Omental fat pad (tissue), 3 donors: ENCODE measurements at regions not wholly inside any gene's neighbourhood (a gene's known extent, or its start where the extent isn't known, plus 50 kb on each side); places are given as distances from the start of the nearest gene placed in this dataset.

Experiments used
- ATAC-seq: fragments of 150-250 bp; one replicate; pipeline ENCODE4 v1.9.1; 2016; ENCODE audit warnings: mild to moderate bottlenecking, moderate library complexity; ENCODE audit not compliant: low FRiP score
- DNase-seq: peaks from one replicate; pipeline ENCODE4 v3.0.0-alpha.2; 2019; ENCODE audit warnings: low spot score
- CTCF ChIP-seq, 3 donors: fragments of 450-650 bp; IDR thresholded peaks; one replicate each; pipeline ENCODE4 v1.5.1; 2016 to 2017; ENCODE audit warnings: antibody characterized with exemption in 3 of 3, mild to moderate bottlenecking in 3 of 3, moderate library complexity in 2 of 3

DNA sequence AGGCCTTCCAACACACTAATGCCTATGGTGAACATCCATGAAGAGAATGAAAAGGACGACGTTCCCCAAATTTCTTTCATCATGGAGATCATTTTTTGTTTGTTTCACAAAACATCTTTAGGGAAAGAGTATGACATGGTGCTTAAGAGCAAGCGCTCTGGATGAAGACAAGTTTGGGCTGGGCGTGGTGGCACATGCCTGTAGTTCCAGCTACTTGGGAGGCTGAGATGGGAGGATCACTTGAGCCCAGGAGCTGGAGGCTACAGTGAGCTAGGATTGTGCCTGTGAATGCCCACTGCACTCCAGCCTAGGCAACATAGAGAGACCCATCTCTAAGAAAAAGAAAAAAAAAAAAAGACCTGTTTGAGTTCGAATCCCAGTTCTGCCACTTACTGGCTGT, 253.1 kb downstream of the PTPRU start:
- no peak for TF ChIP-seq CTCF (IDR thresholded peaks at IDR 0.05)
- DNase-seq (no peak), ATAC-seq (no peak)

DNA sequence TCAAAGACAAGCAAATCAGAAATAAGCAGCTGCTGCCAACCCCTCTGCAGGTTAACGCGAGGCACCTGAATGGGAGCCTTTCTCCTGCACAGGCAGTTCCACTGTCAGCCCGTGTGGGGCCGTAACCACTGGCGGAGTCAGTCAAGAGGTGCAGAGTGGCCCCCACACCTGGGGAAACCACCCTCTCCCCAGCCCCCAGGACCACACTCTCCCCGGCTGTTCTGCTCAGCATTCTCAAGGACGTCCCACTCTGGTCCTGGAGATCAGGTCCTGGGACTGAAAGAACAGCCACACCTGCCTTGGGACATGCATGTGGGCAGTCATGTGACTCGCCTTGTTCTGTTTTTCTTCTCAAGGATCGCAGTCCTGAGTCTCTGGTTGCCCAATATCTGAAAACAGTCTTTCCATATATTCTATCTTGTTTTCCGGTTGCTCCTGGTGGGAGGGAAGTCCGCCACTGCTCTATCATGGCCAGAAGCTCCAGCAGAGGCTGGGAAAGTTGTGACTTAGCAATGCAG, 252.5 kb downstream of the PTPRU start:
- ATAC-seq, result no peak
- no peak for DNase-seq

GRCh38 chr1:29488086-29488793, 251.9 kb downstream of the PTPRU start:
- ATAC-seq (no peak), DNase-seq (no peak)
- no peak for TF ChIP-seq CTCF (IDR thresholded peaks at IDR 0.05)

More for the DNA sequence above, 252.5 kb downstream of the PTPRU start:
- no peak for TF ChIP-seq CTCF (IDR thresholded peaks at IDR 0.05)

DNA sequence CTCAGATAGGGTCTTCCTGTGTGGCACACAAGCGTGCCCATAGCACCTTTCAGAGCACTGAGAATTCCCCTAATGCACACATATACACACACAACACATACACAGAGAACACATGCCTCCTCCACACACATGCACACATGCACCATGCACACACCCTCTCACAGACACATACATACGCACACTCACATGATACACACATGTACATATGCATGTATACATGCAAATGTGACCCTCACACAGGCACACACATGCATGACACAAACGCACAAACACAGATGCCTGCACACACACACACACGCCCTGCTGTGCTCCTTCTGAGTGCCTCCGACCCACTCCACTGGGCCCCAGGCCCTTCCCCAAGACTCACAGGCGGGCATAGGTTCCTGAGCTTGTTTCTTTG, 251.0 kb downstream of the PTPRU start:
- ATAC-seq (no peak), DNase-seq (no peak)
- no peak for TF ChIP-seq CTCF (IDR thresholded peaks at IDR 0.05)

DNA sequence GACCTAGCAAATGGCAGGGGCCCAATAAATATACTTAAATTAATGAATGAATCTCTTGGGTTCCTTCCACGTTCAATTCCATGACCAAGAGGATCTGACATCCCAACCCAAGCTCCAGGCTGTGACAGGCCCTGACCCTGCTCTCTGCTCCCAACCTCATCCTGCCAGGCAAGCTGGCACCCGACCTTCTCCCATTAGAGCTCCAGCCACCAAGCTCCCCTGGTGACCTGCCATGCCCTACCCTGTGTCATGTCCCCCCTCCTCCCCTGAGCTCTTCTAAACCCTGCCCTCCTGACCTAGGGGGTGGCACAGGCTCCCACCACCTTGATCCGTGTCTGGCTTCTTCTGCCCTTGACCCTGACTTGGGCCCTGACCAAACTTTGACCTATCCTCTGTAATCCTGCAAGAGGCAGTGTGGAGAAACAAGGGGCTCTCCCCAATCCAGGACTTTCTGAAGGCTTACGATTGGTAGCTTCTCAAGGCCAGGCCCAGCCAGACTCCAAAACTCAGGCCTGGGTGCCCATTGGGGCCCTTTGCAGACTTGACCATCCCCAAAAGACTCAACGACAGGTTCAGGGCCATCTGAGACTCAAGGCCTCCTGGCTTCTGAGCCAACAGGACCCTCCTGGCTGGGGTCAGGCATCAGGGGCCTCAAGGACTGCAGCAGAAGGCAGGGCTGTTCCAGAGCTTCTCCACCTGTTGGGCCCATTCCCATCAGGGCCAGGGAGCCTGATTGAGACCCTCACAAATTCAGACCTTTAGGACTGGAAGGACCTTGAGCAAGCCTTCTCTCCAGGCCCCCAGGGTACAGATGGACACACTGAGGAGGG, 249.0 kb downstream of the PTPRU start:
- ATAC-seq (no peak), DNase-seq (no peak)
- TF ChIP-seq CTCF (IDR thresholded peaks at IDR 0.05), result no peak

DNA sequence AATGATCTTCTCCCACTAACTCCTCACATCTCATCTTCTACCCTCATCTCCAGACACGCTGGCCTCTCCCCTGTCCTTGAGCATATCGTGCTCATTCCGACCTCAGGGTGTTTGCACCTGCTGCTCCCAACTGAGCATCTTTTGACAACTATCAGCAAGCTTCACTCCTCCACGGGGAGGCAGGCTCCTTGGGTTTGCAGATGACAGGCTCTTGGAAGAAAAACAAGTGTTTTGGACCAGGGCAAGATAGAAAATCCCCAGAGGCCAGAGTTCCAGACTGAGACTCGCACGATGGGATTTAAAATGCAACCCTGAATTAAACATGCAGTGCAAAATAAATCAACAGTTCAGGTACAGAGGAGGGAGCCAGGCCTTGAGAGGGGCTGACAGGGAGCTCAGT, 246.7 kb downstream of the PTPRU start:
- no peak for TF ChIP-seq CTCF (IDR thresholded peaks at IDR 0.05)
- DNase-seq (no peak), ATAC-seq (no peak)
